HG03439 (cell line): ENCODE measurements at regions not wholly inside any gene's neighbourhood (a gene's known extent, or its start where the extent isn't known, plus 50 kb on each side); places are given as distances from the start of the nearest gene placed in this dataset.
"Not testable (repeated sequence)": the region's sequence is repeated elsewhere in the genome, so short reads cannot be mapped to it uniquely, and the experiment has no call there.

Experiments
- ATAC-seq: cut with Tn5 transposase; IDR thresholded peaks from one replicate; pipeline ENCODE4 v1.9.1; 2021; ENCODE audit warnings: mild to moderate bottlenecking, moderate library complexity; ENCODE audit not compliant: unreplicated experiment

DNA sequence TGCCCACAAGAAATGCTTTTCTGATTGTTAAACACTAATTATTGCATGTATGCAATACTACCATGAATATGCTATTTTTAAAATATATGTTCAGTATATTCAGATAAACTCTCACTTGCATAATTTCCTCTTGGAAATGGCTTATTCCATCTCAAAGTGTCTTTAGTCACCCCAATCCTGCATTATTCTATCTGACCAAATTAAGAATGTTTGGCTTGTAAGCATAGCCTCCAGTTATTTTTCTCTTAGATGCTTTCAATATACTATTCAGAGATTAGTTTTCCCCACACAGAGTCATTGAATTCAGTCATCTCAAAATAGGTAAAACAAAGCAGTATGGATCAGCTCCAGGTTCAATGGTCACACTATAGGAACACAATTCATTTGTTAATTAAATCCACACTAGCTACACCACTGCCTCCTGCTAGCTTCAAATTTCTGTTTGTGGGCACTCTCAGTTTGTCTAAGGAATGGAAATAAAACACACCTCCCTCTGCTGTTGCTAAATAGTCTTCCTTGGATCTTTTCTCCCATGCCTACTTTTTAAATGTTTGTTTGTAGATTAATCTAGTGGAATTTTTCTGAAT is 134.6 kb upstream of the TBCA start:
- ATAC-seq = no peak

DNA sequence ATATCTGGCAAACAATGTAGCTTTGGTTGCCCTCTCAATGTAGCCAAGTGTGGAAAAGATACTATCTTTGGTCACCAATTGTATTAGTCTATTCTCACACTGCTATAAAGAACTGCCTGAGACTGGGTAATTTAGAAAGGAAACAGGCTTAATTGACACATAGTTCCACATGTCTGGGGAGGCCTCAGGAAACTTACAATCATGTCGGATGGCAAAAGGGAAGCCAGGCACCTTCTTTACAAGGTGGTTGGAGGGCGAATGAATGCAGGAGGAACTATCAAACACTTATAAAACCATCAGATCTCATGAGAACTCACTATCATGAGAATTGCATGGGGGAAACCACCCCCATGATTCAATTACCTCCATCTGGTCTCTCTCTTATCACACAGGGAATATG is 133.1 kb upstream of the TBCA start:
- ATAC-seq = no peak

DNA sequence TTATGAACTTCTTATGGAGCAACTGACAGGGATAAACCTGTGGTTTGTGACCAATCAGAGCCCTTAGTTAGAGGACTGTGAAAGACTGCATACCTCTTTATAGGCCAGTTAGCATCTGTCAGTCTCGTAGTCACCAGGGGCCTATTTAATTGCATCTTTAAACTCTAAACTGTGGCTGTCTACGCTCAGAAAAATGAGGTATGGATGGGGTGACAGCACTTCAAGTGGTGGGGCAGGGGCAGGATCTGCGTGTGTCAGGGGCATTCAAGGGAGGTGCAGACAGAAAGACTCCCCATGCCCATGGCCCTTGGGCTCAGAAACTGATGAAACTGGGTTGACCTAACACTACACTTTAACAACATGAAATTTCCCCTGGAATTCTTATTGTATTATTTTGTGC is 132.6 kb upstream of the TBCA start:
- no peak for ATAC-seq

DNA sequence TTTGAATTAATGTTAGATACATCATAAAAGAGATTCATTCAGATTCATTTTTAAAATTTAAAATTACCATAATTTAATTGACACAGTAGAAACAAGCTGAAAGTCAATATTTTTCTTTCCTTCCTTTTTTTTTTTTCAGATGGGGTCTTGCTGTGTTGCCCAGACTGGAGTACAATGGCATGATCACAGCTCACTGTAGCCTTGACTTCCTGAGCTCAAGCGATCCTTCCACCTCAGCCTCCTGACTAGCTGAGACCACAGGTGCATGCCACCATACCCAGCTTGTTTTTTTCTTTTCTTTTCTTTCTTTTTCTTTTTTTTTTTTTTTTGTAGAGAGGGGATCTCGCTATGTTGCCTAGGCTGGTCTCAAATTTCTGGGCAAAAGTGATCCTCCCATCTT is 131.6 kb upstream of the TBCA start:
- no peak for ATAC-seq

DNA sequence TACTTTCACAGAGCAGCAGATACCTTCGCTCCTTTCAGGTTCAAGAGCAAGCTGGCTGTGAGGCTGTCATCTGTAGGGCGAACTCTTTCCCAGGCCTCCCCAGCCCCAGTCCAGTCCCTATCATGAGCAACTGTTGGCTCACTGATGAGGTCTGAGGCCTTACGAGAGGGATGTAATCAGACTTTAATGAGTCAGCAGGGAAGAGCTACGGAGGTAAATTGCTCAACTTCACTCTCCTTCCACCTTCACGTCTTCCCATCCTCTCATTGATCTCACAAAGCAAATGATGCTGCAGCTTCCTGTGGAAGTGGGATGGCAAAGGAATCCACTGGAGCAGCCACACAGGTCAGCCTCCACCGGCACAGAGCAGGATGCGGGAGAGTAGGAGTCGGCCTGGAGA is 130.7 kb upstream of the TBCA start:
- ATAC-seq = no peak

DNA sequence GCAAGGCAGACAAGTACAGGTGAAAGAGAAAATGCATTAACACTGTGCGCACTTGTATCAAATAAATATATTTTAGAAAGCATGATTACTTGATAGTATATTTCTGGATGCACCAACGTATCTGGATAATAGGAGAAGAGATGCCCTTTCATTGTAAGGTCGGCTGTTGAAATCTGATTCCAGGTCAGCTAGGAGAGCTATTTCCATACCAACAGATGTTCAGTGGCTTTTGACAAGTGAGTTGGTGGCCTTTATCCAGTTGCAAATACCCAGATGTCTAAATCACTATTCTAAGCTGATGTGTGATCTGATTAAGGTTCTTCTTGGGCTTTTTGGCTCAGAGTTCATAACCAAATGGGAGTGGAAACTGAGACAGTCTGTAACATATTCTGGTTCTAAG is 128.2 kb upstream of the TBCA start:
- ATAC-seq = no peak

DNA sequence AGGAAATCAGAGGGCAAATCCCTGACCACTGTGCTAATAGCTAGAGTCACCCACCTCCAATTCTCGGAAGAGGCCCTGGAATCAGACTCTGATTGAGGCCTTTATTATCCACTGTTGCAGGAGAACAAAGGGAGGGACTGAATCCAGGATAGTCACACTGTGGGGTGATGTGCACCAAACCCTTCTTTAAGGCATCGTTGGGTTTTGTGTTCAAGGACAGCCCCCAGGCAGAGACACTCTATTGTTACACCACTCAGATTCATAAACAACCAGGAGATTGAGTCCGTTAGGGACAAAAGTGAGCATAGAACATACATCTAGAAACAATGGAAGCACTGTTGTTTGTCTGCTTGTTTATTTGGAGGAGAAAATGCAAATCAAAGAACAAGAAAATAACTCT is 124.6 kb upstream of the TBCA start:
- ATAC-seq = no peak

DNA sequence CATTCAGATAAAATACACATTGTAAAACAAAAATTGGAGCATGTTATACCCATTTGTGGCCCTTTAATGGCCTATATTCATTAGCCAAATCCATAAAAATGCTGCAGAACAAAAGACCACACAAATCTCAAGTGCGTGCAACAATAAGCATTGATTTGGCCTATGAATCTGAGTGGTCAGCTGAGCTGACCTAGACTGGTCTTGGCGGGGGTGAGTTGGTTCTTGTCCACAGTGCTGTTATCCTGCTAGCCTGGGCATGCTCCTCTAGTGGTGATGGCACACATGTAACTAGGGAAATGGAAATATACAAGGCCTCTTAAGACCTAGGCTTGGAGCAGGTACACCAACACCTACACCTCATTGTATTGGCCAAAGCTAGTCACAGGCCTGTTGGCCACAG is 122.2 kb upstream of the TBCA start:
- no peak for ATAC-seq

DNA sequence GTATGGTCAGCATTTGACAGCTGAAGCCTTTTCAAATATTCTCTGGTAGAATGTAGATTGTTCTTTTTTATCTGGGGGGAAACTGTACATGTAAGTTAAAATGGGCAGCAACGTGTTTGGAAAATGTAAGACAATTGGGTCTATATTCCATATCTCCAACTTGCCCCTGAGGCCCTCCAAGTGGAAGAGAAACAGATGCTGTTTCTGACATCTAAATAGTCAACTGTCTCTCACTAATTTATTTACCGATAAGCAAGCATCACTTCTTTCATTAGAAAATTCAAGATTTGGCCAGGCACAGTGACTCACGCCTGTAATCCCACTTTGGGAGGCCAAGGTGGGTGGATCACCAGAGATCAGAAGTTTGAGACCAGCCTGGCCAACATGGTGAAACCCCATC is 120.2 kb upstream of the TBCA start:
- no peak for ATAC-seq

DNA sequence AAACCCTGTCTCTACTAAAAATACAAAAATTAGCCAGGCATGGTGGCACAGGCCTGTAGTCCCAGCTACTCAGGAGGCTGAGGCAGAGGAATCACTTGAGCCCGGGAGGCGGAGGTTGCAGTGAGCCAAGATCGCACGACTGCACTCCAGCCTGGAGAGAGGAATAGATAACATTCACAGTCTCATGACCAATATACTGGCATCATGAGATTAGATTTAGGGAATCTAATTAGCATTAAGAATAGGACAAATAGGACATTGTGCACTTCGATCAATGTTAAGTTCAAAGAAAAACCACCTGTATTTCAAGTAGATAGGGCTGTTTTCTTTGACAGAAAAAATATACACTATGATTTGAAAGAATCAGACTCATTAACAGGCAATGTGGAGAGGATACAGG is 118.0 kb upstream of the TBCA start:
- ATAC-seq = not testable (repeated sequence)

DNA sequence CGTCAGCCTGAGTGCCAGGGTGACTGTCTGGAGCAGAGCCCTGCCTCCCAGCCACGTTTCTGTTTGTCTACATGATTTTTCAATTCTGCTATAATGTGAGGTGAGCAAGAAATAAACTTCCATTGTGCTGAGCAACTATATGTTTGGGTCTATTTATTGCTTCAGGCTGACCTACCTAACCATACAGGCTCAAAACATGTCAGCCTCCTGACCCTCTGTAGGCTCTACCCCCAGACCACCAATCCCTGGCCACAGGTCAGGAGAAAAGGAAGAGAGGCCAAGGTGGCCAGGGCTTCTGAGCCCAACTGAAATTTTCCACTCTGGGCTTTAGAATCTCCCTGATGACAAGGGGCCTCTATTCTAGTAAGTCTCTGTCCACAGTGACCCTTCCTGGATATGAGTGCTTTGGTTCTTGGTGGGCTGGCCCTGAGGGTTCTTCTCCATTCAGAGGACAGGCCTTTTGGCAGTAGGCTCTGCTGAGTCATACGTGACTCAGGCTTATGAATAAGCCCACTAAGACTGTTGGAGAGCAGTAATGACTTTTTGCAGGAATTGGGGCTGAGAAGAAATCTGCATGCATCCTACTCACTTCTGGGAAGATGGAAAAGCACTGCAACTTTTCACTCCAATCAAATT is 117.2 kb upstream of the TBCA start:
- ATAC-seq = no peak

DNA sequence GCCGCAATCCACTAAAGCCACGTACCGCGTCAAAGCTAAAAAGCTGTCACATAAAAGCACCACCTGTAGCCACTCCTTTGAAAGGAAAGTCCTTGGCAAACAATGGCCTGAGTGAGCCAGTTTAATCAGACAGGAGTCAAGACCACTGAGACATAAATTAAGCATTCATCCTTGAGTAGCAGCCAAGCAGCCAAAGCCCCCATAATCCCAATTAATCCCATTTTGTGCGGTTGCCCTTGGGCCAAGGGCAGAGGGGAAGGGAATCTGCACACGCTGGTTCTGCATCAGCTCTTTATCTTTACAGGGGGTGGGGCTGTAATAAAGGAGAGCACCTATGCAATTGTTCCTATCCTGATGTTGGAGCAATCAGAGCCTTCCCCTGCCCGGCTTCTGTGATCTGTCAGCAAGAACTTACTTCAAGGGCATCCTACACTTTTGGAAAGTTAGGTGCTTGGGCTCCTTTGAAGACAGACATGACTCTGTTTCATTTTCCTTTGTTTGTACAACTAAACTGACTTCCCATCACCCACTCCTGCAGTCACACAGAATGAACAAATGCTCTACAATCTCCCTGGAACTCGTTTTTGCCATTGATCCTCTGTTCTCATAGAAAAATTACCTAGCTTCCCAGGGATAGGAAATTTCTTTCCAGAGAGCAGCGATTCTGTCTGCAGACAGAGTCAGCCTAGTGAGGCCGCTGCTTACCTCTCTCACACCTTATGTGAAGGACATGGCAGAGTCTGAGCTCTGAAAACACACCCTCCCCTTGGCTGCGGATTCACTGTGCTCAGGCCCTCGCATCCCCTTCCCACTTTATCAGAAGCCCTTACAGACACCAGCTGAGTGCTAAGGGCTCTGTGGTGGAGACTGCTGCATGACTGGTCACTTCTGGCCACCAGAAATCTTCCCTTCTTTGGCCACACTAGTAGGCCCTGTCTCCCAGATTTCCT is 116.2 kb upstream of the TBCA start:
- ATAC-seq = no peak

DNA sequence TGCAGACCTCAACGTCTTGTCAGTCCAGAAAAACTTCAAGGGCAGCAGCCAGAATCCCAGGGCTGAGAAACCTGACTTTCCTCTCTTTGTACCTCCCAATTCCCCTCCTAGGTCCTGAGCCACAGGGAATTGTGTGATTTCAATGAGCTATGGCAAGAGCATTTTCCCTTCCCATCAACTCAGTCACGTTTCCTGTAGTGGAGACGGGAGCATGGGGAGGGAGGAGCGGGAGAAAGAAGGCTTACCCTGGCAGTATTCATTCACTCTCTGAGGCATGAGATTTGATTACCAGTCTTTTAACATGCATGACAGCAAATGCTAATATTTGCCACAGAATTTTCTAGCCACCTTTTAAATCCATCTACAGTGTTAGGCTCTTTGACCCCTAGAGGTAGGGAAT is 109.4 kb upstream of the TBCA start:
- no peak for ATAC-seq

DNA sequence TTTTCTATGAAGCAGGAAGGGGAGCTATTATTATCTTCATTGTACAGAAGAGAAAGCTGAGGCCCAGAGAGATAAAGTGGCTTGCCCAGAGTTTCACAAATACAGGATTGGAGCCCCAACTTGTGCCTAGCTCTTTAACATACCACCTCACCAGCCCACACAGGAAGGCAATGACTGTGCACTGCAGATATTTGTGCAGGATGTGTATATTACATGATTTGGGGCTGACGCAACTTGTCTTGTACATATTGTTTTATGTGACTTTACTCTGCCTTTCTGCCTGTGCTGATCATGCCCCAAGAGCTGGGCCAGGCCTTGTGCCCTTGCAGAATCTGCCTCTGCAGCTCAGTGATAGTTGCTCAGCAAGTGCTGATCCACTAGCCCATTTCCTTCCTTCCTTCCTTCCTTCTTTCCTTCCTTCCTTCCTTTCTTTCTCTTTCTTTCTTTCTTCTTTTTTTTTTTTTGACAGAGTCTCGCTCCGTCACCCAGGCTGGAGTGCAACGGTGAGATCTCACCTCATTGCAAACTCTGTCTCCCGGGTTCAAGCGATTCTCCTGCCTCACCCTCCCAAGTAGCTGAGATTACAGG is 106.6 kb upstream of the TBCA start:
- ATAC-seq = no peak

DNA sequence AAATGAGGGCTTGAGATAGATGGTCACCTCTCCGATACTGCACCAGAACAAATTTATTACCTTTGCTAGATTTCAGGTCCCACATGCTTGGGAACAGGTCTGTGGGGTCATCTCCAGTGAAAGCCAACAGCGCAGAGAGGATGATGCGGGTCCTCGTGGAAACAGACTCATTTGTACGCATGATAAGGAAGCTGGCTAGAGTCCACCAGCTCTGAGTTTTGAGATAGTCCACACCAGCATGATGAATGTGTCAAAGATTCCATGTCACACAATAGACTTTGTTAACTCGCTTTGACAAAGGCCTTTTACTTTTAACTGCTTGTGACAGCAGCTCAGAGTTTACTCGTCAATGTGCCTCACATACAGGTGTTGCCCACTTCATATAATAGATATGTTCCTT is 105.4 kb upstream of the TBCA start:
- ATAC-seq = no peak

DNA sequence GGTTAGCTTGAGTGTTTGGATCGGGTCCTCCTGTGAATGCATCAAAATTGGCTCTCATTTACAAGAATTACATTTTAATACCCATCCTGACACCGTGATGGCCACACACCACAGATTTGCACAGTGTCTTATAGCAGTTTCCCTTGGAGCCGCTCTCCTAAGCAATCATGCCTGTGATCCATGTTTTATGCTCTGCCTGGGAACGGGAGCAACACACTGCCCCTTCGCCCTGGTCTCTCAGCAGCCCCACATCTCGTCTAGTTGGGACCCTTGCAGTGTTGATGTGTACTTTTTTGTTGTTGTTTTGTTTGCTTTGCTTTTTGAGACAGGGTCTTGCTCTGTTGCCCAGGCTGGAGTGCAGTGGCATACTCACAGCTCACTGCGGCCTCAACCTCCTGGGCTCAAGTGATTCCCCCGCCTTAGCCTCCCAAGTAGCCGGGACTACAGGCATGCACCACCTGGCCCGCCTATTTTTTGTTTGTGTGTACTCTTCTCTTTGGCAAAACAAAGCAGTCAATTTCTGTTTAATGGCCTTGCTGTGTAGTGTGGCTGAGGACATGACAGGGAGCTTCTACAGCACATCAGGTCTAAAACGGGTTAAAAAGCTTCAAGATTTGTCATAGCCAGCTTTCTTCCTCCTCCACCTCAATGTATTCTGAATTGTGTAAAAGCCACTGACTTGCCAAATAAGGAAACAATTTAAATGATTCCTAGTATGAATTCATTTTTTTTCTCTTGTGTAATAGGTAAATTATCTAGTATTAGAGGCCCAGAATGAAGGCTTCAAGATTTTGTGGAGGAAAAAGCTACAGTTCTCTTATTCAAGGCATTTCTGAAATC is 101.6 kb upstream of the TBCA start:
- no peak for ATAC-seq

DNA sequence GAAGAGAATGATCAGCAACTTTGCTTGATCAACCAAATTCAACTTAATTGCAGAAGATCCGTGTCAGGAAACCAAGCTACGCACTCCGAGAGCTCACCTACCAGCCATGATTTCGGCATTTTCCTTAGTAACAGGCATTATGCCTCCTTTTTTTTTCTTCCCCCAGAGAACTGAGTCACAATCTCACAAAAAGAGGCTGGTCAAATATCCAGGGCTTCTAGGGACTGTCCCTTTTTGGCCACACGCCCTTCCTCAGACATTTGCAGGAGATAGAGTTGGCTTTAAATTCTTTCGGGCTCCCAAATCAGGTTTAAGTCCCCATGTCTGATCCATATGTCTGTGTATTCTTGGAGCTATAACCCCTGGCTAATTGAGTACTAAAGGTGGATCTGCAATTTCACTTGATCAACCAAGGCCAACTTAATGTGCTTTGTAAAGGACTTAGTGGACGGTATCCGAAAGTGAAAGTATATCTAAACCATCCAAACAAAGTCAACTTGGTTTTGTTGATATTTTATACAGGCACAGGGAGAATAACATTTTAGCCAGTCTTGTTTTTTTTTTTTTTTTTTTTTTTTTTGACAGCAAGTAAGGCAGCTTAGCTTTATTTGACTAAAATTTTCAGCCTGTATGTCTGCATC is 100.8 kb upstream of the TBCA start:
- ATAC-seq = no peak

DNA sequence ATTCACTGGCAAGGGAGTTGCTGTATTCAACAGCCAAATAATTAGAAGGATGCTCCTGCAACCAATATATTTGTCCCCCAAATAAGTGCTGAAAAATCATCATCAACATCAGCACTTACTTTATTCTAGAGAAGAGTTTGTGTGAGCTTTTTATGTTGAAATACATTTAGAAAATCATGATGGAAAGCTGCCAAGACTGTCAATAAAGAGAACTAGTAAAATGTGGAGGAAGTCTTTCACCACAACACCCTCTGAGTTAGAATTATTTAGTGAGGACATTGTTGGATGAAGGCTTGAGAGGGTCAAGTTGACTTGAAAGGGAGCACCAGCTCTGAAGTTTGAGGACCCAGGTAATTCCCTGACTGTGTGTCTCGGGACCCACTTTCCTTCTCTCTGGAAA is 100.2 kb upstream of the TBCA start:
- no peak for ATAC-seq

DNA sequence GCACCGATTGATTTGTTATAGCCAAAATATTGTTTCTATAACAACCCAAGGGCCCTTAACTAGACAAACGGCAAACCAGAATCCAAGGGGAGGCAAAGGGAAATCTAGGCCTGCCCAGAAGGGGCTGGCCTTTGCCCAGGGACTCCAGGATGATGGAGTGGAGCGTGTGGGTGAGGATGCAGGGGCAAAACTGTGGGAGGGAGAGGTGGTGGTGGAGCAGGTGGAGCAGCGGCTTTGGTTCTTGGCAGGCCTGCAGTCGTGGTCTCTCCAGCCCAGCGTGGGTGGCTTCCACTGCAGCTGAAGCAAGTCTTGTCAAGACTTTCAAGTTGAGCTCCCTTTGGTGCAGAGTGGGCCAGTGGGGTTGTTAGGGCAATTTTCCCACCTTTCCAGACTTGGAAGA is 98.6 kb upstream of the TBCA start:
- no peak for ATAC-seq

DNA sequence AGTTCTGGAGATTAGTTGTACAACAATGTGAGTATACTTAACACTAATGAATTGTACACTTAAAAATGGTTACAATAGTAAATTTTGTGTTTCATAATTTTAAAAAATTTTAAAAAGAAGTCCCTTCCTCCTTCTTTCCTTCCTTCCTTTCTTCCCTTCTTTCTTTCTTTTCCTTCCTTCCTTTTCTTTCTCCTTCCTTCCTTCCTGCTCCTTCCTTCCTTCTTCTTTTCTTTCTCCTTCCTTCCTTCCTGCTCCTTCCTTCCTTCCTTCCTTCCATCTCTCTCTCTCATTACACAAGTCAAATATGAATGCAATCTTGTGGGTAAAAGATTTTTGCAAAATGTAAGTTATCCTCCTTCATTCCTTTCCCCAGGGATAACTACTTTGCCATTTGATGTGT is 97.1 kb upstream of the TBCA start:
- no peak for ATAC-seq
